Upper lobe of right lung (tissue), 1 donor: ENCODE measurements at regions not wholly inside any gene's neighbourhood (a gene's known extent, or its start where the extent isn't known, plus 50 kb on each side); places are given as distances from the start of the nearest gene placed in this dataset.

Source experiments
- ATAC-seq: fragments of 200-7000 bp; cut with Tn5 transposase; one replicate; pipeline ENCODE4 v1.9.1; 2020; ENCODE audit warnings: mild to moderate bottlenecking, moderate library complexity
- DNase-seq: peaks from one replicate; pipeline ENCODE4 v3.0.0-alpha.2; 2020
- H3K27ac ChIP-seq: fragments of 200-600 bp; one replicate; pipeline ENCODE4 v1.8.0; 2022
- H3K27me3 ChIP-seq: fragments of 200-600 bp; one replicate; pipeline ENCODE4 v1.8.0; 2022; ENCODE audit warnings: mild to moderate bottlenecking
- H3K36me3 ChIP-seq: fragments of 200-600 bp; one replicate; pipeline ENCODE4 v1.8.0; 2022
- H3K4me1 ChIP-seq: fragments of 200-600 bp; one replicate; pipeline ENCODE4 v1.8.0; 2022
- H3K4me3 ChIP-seq: fragments of 200-600 bp; one replicate; pipeline ENCODE4 v1.8.0; 2022; ENCODE audit warnings: mild to moderate bottlenecking
- H3K9me3 ChIP-seq: fragments of 200-600 bp; one replicate; pipeline ENCODE4 v1.8.0; 2022
- intact Hi-C: fragments of 100-400 bp; cut with DNase I; formaldehyde crosslinking; loops from one replicate; pipeline ENCODE4 v1.11.0; 2022
- TF ChIP-seq, protein P1 (sequence below): fragments of 200-600 bp; IDR thresholded peaks from one replicate; pipeline ENCODE4 v1.8.0; 2022; ENCODE audit warnings: antibody characterized with exemption
- donor health status: DM: no; HTN: yes; CAD: no; lungs with severe emphysema.

DNA sequence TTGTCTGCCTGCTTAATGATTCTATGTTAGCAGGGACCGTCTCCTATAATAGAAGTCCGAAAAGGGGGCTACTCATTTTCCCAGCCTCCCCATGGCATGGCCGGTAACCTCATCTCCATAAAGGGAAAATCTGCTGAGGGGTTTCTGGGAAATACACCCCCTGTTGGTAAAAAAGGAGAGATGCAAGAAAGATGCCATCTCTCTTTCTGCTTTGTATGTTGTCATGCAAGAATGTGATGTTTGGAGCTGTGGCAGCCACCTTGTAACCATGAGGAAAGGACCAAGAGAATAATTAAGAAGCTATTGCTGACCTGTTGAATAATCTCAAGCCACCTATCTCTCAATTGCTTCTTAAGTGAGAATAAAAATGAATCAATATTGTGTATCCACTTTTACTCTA lies 94.8 kb upstream of the XYLT1 start:
- Histone ChIP-seq H3K36me3 (no peaks in the 10 kb centered on the region), H3K9me3 (no peaks in the 10 kb centered on the region), H3K4me1 (no peaks in the 10 kb centered on the region), H3K4me3 (no peak overlapping the region), H3K27me3 (no peaks in the 10 kb centered on the region), H3K27ac (no peak overlapping the region)
- TF ChIP-seq, protein P1, sequence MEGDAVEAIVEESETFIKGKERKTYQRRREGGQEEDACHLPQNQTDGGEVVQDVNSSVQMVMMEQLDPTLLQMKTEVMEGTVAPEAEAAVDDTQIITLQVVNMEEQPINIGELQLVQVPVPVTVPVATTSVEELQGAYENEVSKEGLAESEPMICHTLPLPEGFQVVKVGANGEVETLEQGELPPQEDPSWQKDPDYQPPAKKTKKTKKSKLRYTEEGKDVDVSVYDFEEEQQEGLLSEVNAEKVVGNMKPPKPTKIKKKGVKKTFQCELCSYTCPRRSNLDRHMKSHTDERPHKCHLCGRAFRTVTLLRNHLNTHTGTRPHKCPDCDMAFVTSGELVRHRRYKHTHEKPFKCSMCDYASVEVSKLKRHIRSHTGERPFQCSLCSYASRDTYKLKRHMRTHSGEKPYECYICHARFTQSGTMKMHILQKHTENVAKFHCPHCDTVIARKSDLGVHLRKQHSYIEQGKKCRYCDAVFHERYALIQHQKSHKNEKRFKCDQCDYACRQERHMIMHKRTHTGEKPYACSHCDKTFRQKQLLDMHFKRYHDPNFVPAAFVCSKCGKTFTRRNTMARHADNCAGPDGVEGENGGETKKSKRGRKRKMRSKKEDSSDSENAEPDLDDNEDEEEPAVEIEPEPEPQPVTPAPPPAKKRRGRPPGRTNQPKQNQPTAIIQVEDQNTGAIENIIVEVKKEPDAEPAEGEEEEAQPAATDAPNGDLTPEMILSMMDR = no peak
- no peak for ATAC-seq
- DNase-seq = no peak
- intact Hi-C loops = no loop called here

DNA sequence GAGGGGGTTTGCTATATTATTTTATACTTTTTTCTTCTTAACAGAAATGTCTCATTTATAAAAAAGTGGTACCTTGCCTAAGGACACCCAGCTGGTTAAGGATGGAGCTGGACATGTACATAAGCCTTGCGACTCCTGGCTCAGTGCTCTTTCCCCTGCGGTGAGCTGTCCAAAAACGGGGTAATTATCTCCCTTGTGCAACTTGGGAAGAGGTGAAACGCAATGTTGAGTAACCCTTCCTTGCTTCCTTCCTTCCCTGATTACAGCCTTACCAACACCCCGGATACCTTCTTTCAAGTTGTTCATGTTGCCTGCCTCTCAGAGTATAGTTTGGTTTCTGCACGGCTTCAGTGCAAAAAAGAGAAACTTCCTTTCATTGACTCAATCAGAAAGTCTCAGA lies 94.1 kb upstream of the XYLT1 start:
- H3K4me3 ChIP-seq = no peak overlapping the region
- no peak for DNase-seq
- no peaks in the 10 kb centered on the region for H3K36me3 ChIP-seq
- no peak for ATAC-seq
- no peaks in the 10 kb centered on the region for H3K4me1 ChIP-seq
- TF ChIP-seq, protein P1 = no peak
- intact Hi-C loops = no loop called here
- H3K9me3 ChIP-seq = no peaks in the 10 kb centered on the region
- no peak overlapping the region for H3K27ac ChIP-seq
- no peaks in the 10 kb centered on the region for H3K27me3 ChIP-seq

DNA sequence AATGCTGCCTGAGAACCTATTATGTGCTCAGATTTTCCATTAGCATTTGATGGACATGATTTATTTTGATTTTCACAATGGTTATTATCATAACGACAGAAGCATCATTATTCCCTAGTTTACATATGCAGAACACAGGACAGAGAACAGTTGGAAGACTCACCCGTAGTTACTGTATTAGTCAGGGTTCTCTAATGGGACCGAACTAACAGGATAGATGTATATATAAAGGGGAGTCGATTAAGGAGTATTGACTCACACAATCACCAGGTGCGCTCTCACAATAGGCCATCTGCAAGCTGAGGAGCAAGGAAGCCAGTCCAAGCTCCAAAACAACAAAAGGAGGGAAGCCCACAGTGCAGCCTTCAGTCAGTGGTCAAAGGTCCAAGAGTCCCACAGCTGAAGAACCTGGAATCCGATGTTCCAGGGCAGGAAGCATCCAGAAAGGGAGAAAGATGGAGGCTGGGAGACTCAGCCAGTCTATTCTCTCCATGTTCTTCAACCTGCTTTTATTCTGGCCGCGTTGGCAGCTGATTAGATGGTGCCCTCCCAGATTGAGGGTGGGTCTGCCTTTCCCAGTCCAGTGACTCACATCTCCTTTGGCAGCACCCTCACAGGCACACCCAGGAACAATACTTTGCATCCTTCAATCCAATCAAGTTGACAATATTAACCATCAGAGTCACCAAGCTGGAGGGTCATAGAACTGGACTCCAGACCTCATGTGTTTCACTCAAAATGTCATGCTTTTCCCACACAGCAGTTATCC lies 92.7 kb upstream of the XYLT1 start:
- H3K4me1 ChIP-seq = no peaks in the 10 kb centered on the region
- H3K36me3 ChIP-seq = no peaks in the 10 kb centered on the region
- DNase-seq (no peak), ATAC-seq (no peak)
- H3K4me3 ChIP-seq = no peak overlapping the region
- intact Hi-C loops = no loop called here
- no peaks in the 10 kb centered on the region for H3K27me3 ChIP-seq
- no peaks in the 10 kb centered on the region for H3K9me3 ChIP-seq
- no peak overlapping the region for H3K27ac ChIP-seq
- TF ChIP-seq, protein P1 = no peak

DNA sequence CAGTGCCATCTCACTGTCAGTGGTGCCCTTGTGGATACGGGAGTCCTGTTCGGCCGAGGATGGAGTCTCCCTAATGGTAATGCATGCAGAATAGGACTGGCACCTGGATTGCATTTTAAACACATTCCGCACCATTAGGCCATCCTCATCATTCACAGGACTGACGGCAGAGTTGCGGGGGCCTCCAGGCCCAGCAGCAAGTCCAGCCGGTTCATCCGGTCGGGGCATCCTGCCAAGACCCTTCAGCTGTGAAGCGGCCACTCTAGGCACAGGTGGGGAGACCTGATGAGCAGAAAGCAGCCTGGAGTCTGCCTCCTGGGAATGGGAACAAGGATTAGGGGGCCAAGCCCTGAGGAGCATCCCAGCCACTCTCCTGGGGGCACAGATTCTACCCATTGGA lies 90.3 kb upstream of the XYLT1 start:
- Histone ChIP-seq H3K9me3 (no peaks in the 10 kb centered on the region), H3K4me1 (no peaks in the 10 kb centered on the region), H3K36me3 (no peaks in the 10 kb centered on the region), H3K27me3 (no peaks in the 10 kb centered on the region), H3K27ac (no peak overlapping the region), H3K4me3 (no peak overlapping the region)
- no peak for ATAC-seq
- intact Hi-C loops = no loop called here
- DNase-seq = no peak
- TF ChIP-seq, protein P1 = no peak

DNA sequence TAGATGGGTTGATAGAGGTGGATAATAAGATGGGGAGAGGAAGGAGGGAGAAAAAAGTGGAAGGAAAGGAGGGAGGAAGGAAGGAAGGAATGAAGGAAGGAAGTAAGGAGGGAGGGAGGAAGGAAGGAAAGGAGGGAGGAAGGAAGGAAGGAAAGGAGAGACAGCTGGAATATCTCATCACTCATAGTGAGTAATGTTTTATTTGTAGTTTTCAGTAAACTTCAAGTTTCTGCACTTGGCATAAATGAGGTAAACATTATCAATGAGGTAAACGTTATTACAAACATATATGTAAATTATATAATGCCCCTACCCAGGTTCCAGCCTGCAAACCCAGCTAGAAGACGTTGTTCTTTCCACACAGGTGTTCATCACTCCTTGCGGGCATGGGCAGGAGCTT lies 89.8 kb upstream of the XYLT1 start:
- DNase-seq = no peak
- TF ChIP-seq, protein P1 = no peak
- Histone ChIP-seq H3K36me3 (no peaks in the 10 kb centered on the region), H3K27ac (no peak overlapping the region), H3K4me3 (no peak overlapping the region), H3K27me3 (no peaks in the 10 kb centered on the region), H3K9me3 (no peaks in the 10 kb centered on the region), H3K4me1 (no peaks in the 10 kb centered on the region)
- intact Hi-C loops = no loop called here
- no peak for ATAC-seq

DNA sequence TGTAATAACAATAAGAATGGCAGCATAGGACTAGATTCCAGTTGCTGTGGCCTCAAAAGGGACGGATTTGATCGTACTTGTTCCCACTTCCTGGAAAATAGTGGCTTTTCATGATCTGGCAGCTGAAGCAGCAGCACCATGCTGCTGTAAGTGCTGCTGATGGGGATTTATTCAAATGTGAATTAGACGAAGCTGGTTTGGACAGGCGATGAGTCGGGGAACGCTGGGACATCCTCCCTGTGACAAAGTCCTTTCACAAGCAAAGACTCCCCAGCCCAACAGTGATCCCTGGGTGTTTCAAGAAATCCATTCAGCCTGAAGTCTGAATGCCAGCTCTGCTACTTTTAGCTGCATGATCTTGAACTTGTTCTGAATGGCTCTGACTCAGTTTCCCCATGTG lies 88.6 kb upstream of the XYLT1 start:
- no peak overlapping the region for H3K4me3 ChIP-seq
- no peaks in the 10 kb centered on the region for H3K9me3 ChIP-seq
- ATAC-seq (no peak), DNase-seq (no peak)
- H3K36me3 ChIP-seq = no peaks in the 10 kb centered on the region
- TF ChIP-seq, protein P1 = no peak
- intact Hi-C loops = no loop called here
- no peak overlapping the region for H3K27ac ChIP-seq
- no peaks in the 10 kb centered on the region for H3K27me3 ChIP-seq
- H3K4me1 ChIP-seq = no peaks in the 10 kb centered on the region
